Endothelial cell of umbilical vein (primary cell): ENCODE measurements at regions not wholly inside any gene's neighbourhood (a gene's known extent, or its start where the extent isn't known, plus 50 kb on each side); places are given as distances from the start of the nearest gene placed in this dataset.

Experiments used
- BruUV-seq: library from RNA; stranded (reverse); fragments of 400-500 nt; replicated peaks from 2 replicates; lab custom pipeline; 2021; lab: Mats Ljungman, UMichigan
- CTCF ChIA-PET: fragments of 300-600, 350-600 bp; sonication (Branson Sonifier 250); formaldehyde crosslinking; loops from one replicate; lab custom pipeline; 2021; ENCODE audit warnings: antibody characterized with exemption, inconsistent platforms; lab: Charles Lee
- POLR2A ChIA-PET: fragments of 300-600, 350-600 bp; sonication (Branson Sonifier 250); formaldehyde crosslinking; loops from one replicate; lab custom pipeline; 2021; ENCODE audit warnings: antibody characterized with exemption, inconsistent platforms; lab: Charles Lee
- DNase-seq: peaks from one replicate; pipeline ENCODE4 v3.0.0-alpha.2; 2011; ENCODE audit warnings: low read depth, low spot score
- FAIRE-seq: peaks from 2 replicates; lab custom pipeline; 2011; peaks lifted over from hg19 to GRCh38; lab: Jason Lieb, UNC
- H2AFZ ChIP-seq: 2 replicates; pipeline ENCODE4 v1.6.0; 2012; ENCODE audit warnings: low read depth, low read length, control low read depth, inconsistent platforms
- H3K27ac ChIP-seq: 2 replicates; pipeline ENCODE4 v1.5.1; 2011; ENCODE audit warnings: low read depth, mild to moderate bottlenecking, control low read depth, low read length, moderate library complexity; ENCODE audit not compliant: insufficient read depth
- H3K27me3 ChIP-seq, 2 experiments: 2 replicates each; pipeline versions ENCODE4 v1.6.0 to v1.6.1; 2011; ENCODE audit warnings: low read length in 2 of 2, mixed read lengths in 1 of 2; ENCODE audit not compliant: control insufficient read depth in 2 of 2, insufficient read depth in 2 of 2
- H3K36me3 ChIP-seq, 2 experiments: 2 replicates in 1 of 2; 3 replicates in 1 of 2; pipeline ENCODE4 v1.5.1; 2011; ENCODE audit warnings: low read length in 2 of 2, mild to moderate bottlenecking in 1 of 2, moderate library complexity in 1 of 2; ENCODE audit not compliant: control insufficient read depth in 2 of 2, insufficient read depth in 2 of 2; ENCODE audit errors: extremely low read depth in 1 of 2
- H3K4me1 ChIP-seq: 3 replicates; pipeline ENCODE4 v1.5.1; 2011; ENCODE audit warnings: mild to moderate bottlenecking, low read length; ENCODE audit not compliant: control insufficient read depth, insufficient read depth; ENCODE audit errors: extremely low read depth
- H3K4me2 ChIP-seq: 2 replicates; pipeline ENCODE4 v1.6.1; 2011; ENCODE audit warnings: low read length, control low read depth, mixed read lengths; ENCODE audit not compliant: insufficient read depth
- H3K4me3 ChIP-seq, 3 experiments: fragments of 200-600 bp in 1 of 3; sonication (generic), shearing (Covaris generic) in 1 of 3; replicated peaks in 1 of 3; 2 replicates each; pipeline ENCODE4 v1.5.1; 2011 to 2016; ENCODE audit warnings: control low read depth in 3 of 3, low read length in 3 of 3, mild to moderate bottlenecking in 2 of 3, inconsistent platforms in 1 of 3, low read depth in 1 of 3, moderate library complexity in 1 of 3; ENCODE audit not compliant: insufficient read depth in 1 of 3
- H3K79me2 ChIP-seq: 2 replicates; pipeline ENCODE4 v1.6.0; 2012; ENCODE audit warnings: low read length, inconsistent platforms; ENCODE audit not compliant: control insufficient read depth, insufficient read depth
- H3K9ac ChIP-seq: replicated peaks from 2 replicates; pipeline ENCODE3; 2011; ENCODE audit warnings: low read length, control low read depth; ENCODE audit not compliant: insufficient read depth; ENCODE audit errors: extremely low read depth
- H3K9me1 ChIP-seq: replicated peaks from 3 replicates; pipeline ENCODE4 v1.6.0; 2011; ENCODE audit warnings: mild to moderate bottlenecking, low read length; ENCODE audit not compliant: control insufficient read depth, insufficient read depth; ENCODE audit errors: extremely low read depth
- H3K9me3 ChIP-seq: replicated peaks from 2 replicates; pipeline ENCODE4 v1.5.1; 2012; ENCODE audit warnings: low read length, inconsistent platforms; ENCODE audit not compliant: control insufficient read depth, insufficient read depth
- H4K20me1 ChIP-seq: replicated peaks from 2 replicates; pipeline ENCODE3; 2011; ENCODE audit warnings: mild to moderate bottlenecking, low read length; ENCODE audit not compliant: control insufficient read depth, insufficient read depth; ENCODE audit errors: extremely low read depth
- FOS ChIP-seq: IDR thresholded peaks from 2 replicates; pipeline ENCODE4 v1.6.1; 2011; ENCODE audit warnings: mild to moderate bottlenecking, low read length, moderate library complexity, borderline replicate concordance; ENCODE audit not compliant: insufficient read depth
- GATA2 ChIP-seq: IDR thresholded peaks from 2 replicates; pipeline ENCODE4 v1.7.0; 2011; ENCODE audit warnings: low read depth, mild to moderate bottlenecking, moderate library complexity, mixed read lengths, low read length; ENCODE audit not compliant: insufficient read length, insufficient read depth
- JUN ChIP-seq: IDR thresholded peaks from 2 replicates; pipeline ENCODE4 v1.6.1; 2011; ENCODE audit warnings: borderline replicate concordance, low read depth; ENCODE audit not compliant: insufficient read length, insufficient read depth
- POLR2AphosphoS5 ChIP-seq: IDR thresholded peaks from 2 replicates; pipeline ENCODE4 v1.6.1; 2012; ENCODE audit warnings: low read depth, mild to moderate bottlenecking, control low read depth, low read length, moderate library complexity; ENCODE audit not compliant: insufficient read depth
- dilution Hi-C: fragments of 300-500 bp; cut with MboI; formaldehyde crosslinking; loops from one replicate; pipeline ENCODE4 v1.15.0; 2019; ENCODE audit warnings: low sequenced_read_pairs; ENCODE audit not compliant: extremely low pct_ligation_motif_present
- intact Hi-C: fragments of 100-400 bp; cut with micrococcal nuclease; formaldehyde crosslinking; loops from one replicate; pipeline ENCODE4 v1.10.0; 2022

DNA sequence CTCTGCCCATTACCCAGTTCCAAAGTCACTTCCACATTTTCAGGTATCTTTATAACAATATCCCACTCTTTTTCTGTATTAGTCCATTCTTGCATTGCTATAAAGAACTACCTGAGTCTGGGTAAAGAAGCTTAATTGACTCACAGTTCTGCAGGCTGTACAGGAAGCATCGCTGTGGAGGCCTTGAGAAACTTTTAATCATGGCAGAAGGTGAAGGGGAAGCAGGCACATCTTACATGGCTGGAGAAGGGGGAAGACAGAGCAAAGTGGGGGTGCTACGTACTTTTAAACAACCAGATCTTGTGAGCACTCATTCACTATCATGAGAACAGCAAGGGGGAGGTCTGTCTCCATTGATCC lies 85.4 kb upstream of the MAP4K3 start:
- POLR2A ChIA-PET, result no interaction called here
- Histone ChIP-seq H3K9me1 (no peaks in the 10 kb centered on the region), H2AFZ (no peak overlapping the region), H3K4me1 (peaks cover 19% of the 10 kb centered on the region), H3K4me3 (no peak overlapping the region), H3K27ac (no peak overlapping the region), H3K4me2 (no peak overlapping the region), H4K20me1 (no peaks in the 10 kb centered on the region), H3K9me3 (peaks cover 2% of the 10 kb centered on the region), H3K79me2 (no peaks in the 10 kb centered on the region), H3K9ac (no peak overlapping the region), H3K27me3 (no peaks in the 10 kb centered on the region), H3K36me3 (no peaks in the 10 kb centered on the region)
- BruUV-seq, result no TSS peak
- dilution Hi-C loops (no loop called here), intact Hi-C loops (no loop called here)
- FAIRE-seq (no peak), DNase-seq (no peak)
- CTCF ChIA-PET, result interaction anchor here (1.9 to 3.0 kb wide), 2 partner anchors 143 to 174 kb away, joined by 7 to 10 read pairs; no protein-coding TSS in a partner anchor
- TF ChIP-seq POLR2AphosphoS5, result no peak

GRCh38 chr2:39523308-39524044 lies 86.4 kb upstream of the MAP4K3 start:
- H3K27me3 ChIP-seq, result no peaks in the 10 kb centered on the region
- TF ChIP-seq JUN, result peak; percentile 72
- TF ChIP-seq FOS, result peak; percentile 59
- no peak for TF ChIP-seq GATA2
- FAIRE-seq, result peak; percentile 89
- peaks cover 2% of the 10 kb centered on the region for H3K9me3 ChIP-seq
- ChIA-PET CTCF (interaction anchor here (0.5 to 3.0 kb wide), 9 partner anchors 9 to 207 kb away, joined by 3 to 10 read pairs (median 3); no protein-coding TSS in a partner anchor), POLR2A (no interaction called here)
- peak overlapping the region; percentile 24 for H3K9ac ChIP-seq
- H3K27ac ChIP-seq, result peak overlapping the region; percentile 65
- peak overlapping the region; percentile 54 for H2AFZ ChIP-seq
- H3K4me3 ChIP-seq, result no peak overlapping the region
- peak; percentile 65 for DNase-seq
- peak overlapping the region; percentile 64 for H3K4me2 ChIP-seq
- dilution Hi-C loops, result no loop called here
- H3K4me1 ChIP-seq, result peaks cover 14% of the 10 kb centered on the region
- no peaks in the 10 kb centered on the region for H3K79me2 ChIP-seq
- intact Hi-C loops, result no loop called here
- H3K9me1 ChIP-seq, result no peaks in the 10 kb centered on the region
- no TSS peak for BruUV-seq
- H3K36me3 ChIP-seq, result no peaks in the 10 kb centered on the region
- H4K20me1 ChIP-seq, result no peaks in the 10 kb centered on the region
